ENCODE measurements at regions not wholly inside any gene's neighbourhood (a gene's known extent, or its start where the extent isn't known, plus 50 kb on each side); places are given as distances from the start of the nearest gene placed in this dataset.

DNA sequence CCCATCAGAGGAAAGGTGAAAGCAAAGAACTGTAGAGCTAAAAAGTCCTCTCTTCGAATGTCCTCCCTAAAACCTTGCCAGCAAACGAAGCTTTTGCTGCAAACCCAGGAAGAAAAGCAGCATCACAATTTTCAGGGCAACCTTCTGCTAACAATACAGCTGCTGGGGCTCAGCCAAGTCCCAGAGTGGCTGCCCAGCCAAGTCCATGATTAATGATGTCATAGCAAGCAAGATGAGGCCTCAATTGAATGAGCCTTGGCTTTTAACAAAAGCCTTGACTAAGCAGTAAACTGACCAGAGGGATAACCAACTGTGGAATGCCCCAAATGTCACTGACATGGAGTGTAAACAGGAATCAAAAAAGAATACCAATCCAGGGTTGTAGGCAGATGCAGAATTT, 342.7 kb downstream of the PMP22 start:
- no peak for TF ChIP-seq CTCF (IDR thresholded peaks at IDR 0.05)
- TF ChIP-seq POLR2AphosphoS5 (IDR thresholded peaks at IDR 0.05; ENCODE audit: insufficient read depth in 1 of 2, low read depth in 1 of 2): no peak
